ENCODE measurements at regions not wholly inside any gene's neighbourhood (a gene's known extent, or its start where the extent isn't known, plus 50 kb on each side); places are given as distances from the start of the nearest gene placed in this dataset.

- no peak for DNase-seq (ENCODE audit: extremely low read depth, insufficient read length)
- Histone ChIP-seq H3K36me3 (ENCODE audit: control insufficient read depth, insufficient read depth, low read length) (no peaks in the 10 kb centered on the region), H3K4me3 (replicated peaks; ENCODE audit: low read depth, low read length) (no peak overlapping the region), H3K27me3 (replicated peaks; ENCODE audit: control insufficient read depth, insufficient read depth, low read length) (no peaks in the 10 kb centered on the region)
- TF ChIP-seq CTCF (IDR thresholded peaks at IDR 0.05; ENCODE audit: insufficient read depth, low read length, poor library complexity, severe bottlenecking): no peak
These were observed 195.0 kb upstream of the STARD13 start for GRCh38 chr13:33480561-33480960.

- Histone ChIP-seq H3K36me3 (ENCODE audit: control insufficient read depth, insufficient read depth, low read length) (no peaks in the 10 kb centered on the region), H3K4me3 (replicated peaks; ENCODE audit: low read depth, low read length) (no peak overlapping the region), H3K27me3 (replicated peaks; ENCODE audit: control insufficient read depth, insufficient read depth, low read length) (no peaks in the 10 kb centered on the region)
- TF ChIP-seq CTCF (IDR thresholded peaks at IDR 0.05; ENCODE audit: insufficient read depth, low read length, poor library complexity, severe bottlenecking): no peak
- no peak for DNase-seq (ENCODE audit: extremely low read depth, insufficient read length)
These were observed 197.9 kb upstream of the STARD13 start for GRCh38 chr13:33483471-33483870.

- no peak for TF ChIP-seq CTCF (IDR thresholded peaks at IDR 0.05; ENCODE audit: insufficient read depth, low read length, poor library complexity, severe bottlenecking)
- Histone ChIP-seq H3K36me3 (ENCODE audit: control insufficient read depth, insufficient read depth, low read length) (no peaks in the 10 kb centered on the region), H3K4me3 (replicated peaks; ENCODE audit: low read depth, low read length) (no peak overlapping the region), H3K27me3 (replicated peaks; ENCODE audit: control insufficient read depth, insufficient read depth, low read length) (no peaks in the 10 kb centered on the region)
- no peak for DNase-seq (ENCODE audit: extremely low read depth, insufficient read length)
These were observed 199.7 kb upstream of the STARD13 start for GRCh38 chr13:33485247-33485646.

- Histone ChIP-seq H3K4me3 (replicated peaks; ENCODE audit: low read depth, low read length) (no peak overlapping the region), H3K36me3 (ENCODE audit: control insufficient read depth, insufficient read depth, low read length) (no peaks in the 10 kb centered on the region), H3K27me3 (replicated peaks; ENCODE audit: control insufficient read depth, insufficient read depth, low read length) (no peaks in the 10 kb centered on the region)
- peak; percentile 50 for TF ChIP-seq CTCF (IDR thresholded peaks at IDR 0.05; ENCODE audit: insufficient read depth, low read length, poor library complexity, severe bottlenecking)
- DNase-seq (ENCODE audit: extremely low read depth, insufficient read length): no peak
These were observed 202.2 kb upstream of the STARD13 start for GRCh38 chr13:33487575-33488243.

- H3K36me3 ChIP-seq (ENCODE audit: control insufficient read depth, insufficient read depth, low read length): no peaks in the 10 kb centered on the region
- H3K27me3 ChIP-seq (replicated peaks; ENCODE audit: control insufficient read depth, insufficient read depth, low read length): no peaks in the 10 kb centered on the region
- H3K4me3 ChIP-seq (replicated peaks; ENCODE audit: low read depth, low read length): no peak overlapping the region
- no peak for TF ChIP-seq CTCF (IDR thresholded peaks at IDR 0.05; ENCODE audit: insufficient read depth, low read length, poor library complexity, severe bottlenecking)
- no peak for DNase-seq (ENCODE audit: extremely low read depth, insufficient read length)
These were observed 204.0 kb upstream of the STARD13 start for GRCh38 chr13:33489563-33489962.

Measured in GM06990 (cell line).